Astrocyte of the hippocampus (primary cell): ENCODE measurements at regions not wholly inside any gene's neighbourhood (a gene's known extent, or its start where the extent isn't known, plus 50 kb on each side); places are given as distances from the start of the nearest gene placed in this dataset.
"Not testable (repeated sequence)": the region's sequence is repeated elsewhere in the genome, so short reads cannot be mapped to it uniquely, and the experiment has no call there.

ENCODE experiments used
- DNase-seq: peaks from one replicate; pipeline ENCODE4 v3.0.0; 2011; ENCODE audit warnings: low read depth, low spot score

GRCh38 chr1:211206981-211207380 lies 52.2 kb upstream of the RCOR3 start:
- no peak for DNase-seq

- no peak for DNase-seq
Observed at GRCh38 chr1:211200311-211200710, 58.9 kb upstream of the RCOR3 start.

GRCh38 chr1:211198880-211199279 lies 60.3 kb upstream of the RCOR3 start:
- DNase-seq, result peak; percentile 65

- peak; percentile 53 for DNase-seq
Observed at GRCh38 chr1:211198111-211198510, 61.1 kb upstream of the RCOR3 start.

GRCh38 chr1:211196880-211197279 lies 62.3 kb upstream of the RCOR3 start:
- DNase-seq, result no peak

GRCh38 chr1:211194826-211195225 lies 60.9 kb upstream of the KCNH1 start:
- no peak for DNase-seq

- DNase-seq, result no peak
Observed at GRCh38 chr1:211192227-211192626, 58.3 kb upstream of the KCNH1 start.

- not testable (repeated sequence) for DNase-seq
Observed at GRCh38 chr1:211188721-211189120, 54.8 kb upstream of the KCNH1 start.

- no peak for DNase-seq
Observed at GRCh38 chr1:211183747-211184313, 49.9 kb upstream of the KCNH1 start.
